Tibial nerve (tissue), 3 donors: ENCODE measurements at regions not wholly inside any gene's neighbourhood (a gene's known extent, or its start where the extent isn't known, plus 50 kb on each side); places are given as distances from the start of the nearest gene placed in this dataset.

Experiments
- CTCF ChIP-seq, 5 experiments: fragments of 200-600 bp in 3 of 5; fragments of 450-650 bp in 2 of 5; sonication (generic) in 3 of 5; IDR thresholded peaks; one replicate each; pipeline ENCODE4 v1.5.1; 2016 to 2019; ENCODE audit warnings: antibody characterized with exemption in 5 of 5, mild to moderate bottlenecking in 3 of 5, moderate library complexity in 2 of 5
- POLR2A ChIP-seq, 2 donors: fragments of 450-650 bp; IDR thresholded peaks; one replicate each; pipeline ENCODE4 v1.6.1; 2017; ENCODE audit warnings: antibody characterized with exemption in 2 of 2, mild to moderate bottlenecking in 2 of 2, moderate library complexity in 2 of 2

DNA sequence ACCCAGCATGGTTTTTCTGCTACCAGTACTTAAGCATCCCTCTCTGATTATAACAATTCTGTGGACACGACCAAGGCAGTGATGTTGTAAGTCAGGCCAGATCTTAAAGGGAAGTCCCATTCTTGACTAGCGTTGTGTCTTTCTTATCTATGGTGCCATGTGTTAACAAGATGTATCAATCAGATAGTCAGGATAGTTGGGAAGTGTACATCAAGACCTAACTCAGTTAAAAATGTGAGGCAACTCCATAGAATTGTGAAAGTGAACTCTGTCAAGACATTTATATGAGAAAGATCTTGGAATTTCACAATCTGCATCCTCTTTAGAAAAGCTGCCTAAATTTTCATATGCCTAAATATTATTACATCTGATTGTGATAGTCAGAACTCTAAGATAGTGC lies 341.7 kb upstream of the SEMA3D start:
- TF ChIP-seq CTCF (IDR thresholded peaks at IDR 0.05) (no peak), POLR2A (IDR thresholded peaks at IDR 0.05) (no peak)
